ENCODE measurements at regions not wholly inside any gene's neighbourhood (a gene's known extent, or its start where the extent isn't known, plus 50 kb on each side); places are given as distances from the start of the nearest gene placed in this dataset.

GRCh38 chr7:114864278-114864677 lies 57.6 kb upstream of the MDFIC start:
- no peak overlapping the region for H3K4me3 ChIP-seq (ENCODE audit: low read depth, low read length)
- TF ChIP-seq CTCF (IDR thresholded peaks at IDR 0.05; ENCODE audit: low read depth, low read length): no peak

- H3K4me3 ChIP-seq (ENCODE audit: low read depth, low read length): no peak overlapping the region
Observed at GRCh38 chr7:114865564-114865963, 56.3 kb upstream of the MDFIC start.

More at GRCh38 chr7:114865564-114865963, 56.3 kb upstream of the MDFIC start:
- peak; percentile 72 for TF ChIP-seq CTCF (IDR thresholded peaks at IDR 0.05; ENCODE audit: low read depth, low read length)

Measured in WI38 (cell line).